ENCODE measurements at regions not wholly inside any gene's neighbourhood (a gene's known extent, or its start where the extent isn't known, plus 50 kb on each side); places are given as distances from the start of the nearest gene placed in this dataset.

DNA sequence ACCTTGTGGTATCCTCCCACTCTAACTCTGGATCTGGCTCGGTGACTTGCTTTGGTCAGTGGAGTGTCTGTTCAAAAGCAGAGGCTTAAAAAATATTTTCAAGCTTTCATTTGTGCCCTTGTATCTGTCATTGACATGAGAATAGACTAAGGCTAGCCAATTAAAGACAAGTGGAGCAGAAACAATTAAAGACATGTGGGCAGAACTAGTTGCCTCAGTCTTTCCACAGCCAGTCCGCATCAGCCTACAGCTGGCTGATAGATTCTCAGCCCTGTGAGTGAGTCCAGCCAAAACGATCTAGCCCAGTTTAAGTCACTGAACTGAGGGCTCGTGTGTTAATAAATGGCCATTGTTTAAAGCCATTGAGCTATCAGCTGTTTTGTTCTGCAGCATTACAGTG, 185.2 kb upstream of the DGKB start:
- TF ChIP-seq, protein P1, sequence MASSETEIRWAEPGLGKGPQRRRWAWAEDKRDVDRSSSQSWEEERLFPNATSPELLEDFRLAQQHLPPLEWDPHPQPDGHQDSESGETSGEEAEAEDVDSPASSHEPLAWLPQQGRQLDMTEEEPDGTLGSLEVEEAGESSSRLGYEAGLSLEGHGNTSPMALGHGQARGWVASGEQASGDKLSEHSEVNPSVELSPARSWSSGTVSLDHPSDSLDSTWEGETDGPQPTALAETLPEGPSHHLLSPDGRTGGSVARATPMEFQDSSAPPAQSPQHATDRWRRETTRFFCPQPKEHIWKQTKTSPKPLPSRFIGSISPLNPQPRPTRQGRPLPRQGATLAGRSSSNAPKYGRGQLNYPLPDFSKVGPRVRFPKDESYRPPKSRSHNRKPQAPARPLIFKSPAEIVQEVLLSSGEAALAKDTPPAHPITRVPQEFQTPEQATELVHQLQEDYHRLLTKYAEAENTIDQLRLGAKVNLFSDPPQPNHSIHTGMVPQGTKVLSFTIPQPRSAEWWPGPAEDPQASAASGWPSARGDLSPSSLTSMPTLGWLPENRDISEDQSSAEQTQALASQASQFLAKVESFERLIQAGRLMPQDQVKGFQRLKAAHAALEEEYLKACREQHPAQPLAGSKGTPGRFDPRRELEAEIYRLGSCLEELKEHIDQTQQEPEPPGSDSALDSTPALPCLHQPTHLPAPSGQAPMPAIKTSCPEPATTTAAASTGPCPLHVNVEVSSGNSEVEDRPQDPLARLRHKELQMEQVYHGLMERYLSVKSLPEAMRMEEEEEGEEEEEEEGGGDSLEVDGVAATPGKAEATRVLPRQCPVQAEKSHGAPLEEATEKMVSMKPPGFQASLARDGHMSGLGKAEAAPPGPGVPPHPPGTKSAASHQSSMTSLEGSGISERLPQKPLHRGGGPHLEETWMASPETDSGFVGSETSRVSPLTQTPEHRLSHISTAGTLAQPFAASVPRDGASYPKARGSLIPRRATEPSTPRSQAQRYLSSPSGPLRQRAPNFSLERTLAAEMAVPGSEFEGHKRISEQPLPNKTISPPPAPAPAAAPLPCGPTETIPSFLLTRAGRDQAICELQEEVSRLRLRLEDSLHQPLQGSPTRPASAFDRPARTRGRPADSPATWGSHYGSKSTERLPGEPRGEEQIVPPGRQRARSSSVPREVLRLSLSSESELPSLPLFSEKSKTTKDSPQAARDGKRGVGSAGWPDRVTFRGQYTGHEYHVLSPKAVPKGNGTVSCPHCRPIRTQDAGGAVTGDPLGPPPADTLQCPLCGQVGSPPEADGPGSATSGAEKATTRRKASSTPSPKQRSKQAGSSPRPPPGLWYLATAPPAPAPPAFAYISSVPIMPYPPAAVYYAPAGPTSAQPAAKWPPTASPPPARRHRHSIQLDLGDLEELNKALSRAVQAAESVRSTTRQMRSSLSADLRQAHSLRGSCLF (CRISPR knock-in tag; IDR thresholded peaks at IDR 0.05; ENCODE audit: borderline replicate concordance): no peak
- TF ChIP-seq, protein P2, sequence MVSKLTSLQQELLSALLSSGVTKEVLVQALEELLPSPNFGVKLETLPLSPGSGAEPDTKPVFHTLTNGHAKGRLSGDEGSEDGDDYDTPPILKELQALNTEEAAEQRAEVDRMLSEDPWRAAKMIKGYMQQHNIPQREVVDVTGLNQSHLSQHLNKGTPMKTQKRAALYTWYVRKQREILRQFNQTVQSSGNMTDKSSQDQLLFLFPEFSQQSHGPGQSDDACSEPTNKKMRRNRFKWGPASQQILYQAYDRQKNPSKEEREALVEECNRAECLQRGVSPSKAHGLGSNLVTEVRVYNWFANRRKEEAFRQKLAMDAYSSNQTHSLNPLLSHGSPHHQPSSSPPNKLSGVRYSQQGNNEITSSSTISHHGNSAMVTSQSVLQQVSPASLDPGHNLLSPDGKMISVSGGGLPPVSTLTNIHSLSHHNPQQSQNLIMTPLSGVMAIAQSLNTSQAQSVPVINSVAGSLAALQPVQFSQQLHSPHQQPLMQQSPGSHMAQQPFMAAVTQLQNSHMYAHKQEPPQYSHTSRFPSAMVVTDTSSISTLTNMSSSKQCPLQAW (CRISPR knock-in tag; IDR thresholded peaks at IDR 0.05): no peak
- TF ChIP-seq, protein P3, sequence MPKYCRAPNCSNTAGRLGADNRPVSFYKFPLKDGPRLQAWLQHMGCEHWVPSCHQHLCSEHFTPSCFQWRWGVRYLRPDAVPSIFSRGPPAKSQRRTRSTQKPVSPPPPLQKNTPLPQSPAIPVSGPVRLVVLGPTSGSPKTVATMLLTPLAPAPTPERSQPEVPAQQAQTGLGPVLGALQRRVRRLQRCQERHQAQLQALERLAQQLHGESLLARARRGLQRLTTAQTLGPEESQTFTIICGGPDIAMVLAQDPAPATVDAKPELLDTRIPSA (CRISPR knock-in tag; IDR thresholded peaks at IDR 0.05; ENCODE audit: borderline replicate concordance): no peak
- TF ChIP-seq, protein P4, sequence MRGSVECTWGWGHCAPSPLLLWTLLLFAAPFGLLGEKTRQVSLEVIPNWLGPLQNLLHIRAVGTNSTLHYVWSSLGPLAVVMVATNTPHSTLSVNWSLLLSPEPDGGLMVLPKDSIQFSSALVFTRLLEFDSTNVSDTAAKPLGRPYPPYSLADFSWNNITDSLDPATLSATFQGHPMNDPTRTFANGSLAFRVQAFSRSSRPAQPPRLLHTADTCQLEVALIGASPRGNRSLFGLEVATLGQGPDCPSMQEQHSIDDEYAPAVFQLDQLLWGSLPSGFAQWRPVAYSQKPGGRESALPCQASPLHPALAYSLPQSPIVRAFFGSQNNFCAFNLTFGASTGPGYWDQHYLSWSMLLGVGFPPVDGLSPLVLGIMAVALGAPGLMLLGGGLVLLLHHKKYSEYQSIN (CRISPR knock-in tag; IDR thresholded peaks at IDR 0.05; ENCODE audit: borderline replicate concordance): no peak
- TF ChIP-seq, protein P5, sequence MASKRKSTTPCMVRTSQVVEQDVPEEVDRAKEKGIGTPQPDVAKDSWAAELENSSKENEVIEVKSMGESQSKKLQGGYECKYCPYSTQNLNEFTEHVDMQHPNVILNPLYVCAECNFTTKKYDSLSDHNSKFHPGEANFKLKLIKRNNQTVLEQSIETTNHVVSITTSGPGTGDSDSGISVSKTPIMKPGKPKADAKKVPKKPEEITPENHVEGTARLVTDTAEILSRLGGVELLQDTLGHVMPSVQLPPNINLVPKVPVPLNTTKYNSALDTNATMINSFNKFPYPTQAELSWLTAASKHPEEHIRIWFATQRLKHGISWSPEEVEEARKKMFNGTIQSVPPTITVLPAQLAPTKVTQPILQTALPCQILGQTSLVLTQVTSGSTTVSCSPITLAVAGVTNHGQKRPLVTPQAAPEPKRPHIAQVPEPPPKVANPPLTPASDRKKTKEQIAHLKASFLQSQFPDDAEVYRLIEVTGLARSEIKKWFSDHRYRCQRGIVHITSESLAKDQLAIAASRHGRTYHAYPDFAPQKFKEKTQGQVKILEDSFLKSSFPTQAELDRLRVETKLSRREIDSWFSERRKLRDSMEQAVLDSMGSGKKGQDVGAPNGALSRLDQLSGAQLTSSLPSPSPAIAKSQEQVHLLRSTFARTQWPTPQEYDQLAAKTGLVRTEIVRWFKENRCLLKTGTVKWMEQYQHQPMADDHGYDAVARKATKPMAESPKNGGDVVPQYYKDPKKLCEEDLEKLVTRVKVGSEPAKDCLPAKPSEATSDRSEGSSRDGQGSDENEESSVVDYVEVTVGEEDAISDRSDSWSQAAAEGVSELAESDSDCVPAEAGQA (IDR thresholded peaks at IDR 0.05; ENCODE audit: low read depth): no peak
- TF ChIP-seq, protein P5 (CRISPR knock-in tag; IDR thresholded peaks at IDR 0.05; ENCODE audit: borderline replicate concordance): no peak
- H3K9me3 ChIP-seq (ENCODE audit: low read length): no peaks in the 10 kb centered on the region; the same call in 1 of the 2 replicates
- in situ Hi-C loops (cut with HindIII; ENCODE audit: extremely low pct_ligation_motif_present, low pct_unique_long_range_greater_than_20kb) (no loop called here), intact Hi-C loops (cut with micrococcal nuclease; ENCODE audit: unreplicated experiment) (no loop called here)
- ChIA-PET CTCF (ENCODE audit: low intra/inter-chr PET ratio, low total read pairs) (no interaction called here), POLR2A (no interaction called here)
- no peak overlapping the region for H3K27ac ChIP-seq (ENCODE audit: extremely low read length, insufficient read depth, low read length)
- BruUV-seq (replicated peaks): no TSS peak
- no peak overlapping the region for H3K4me2 ChIP-seq (ENCODE audit: low read depth, low read length)
- DNase-seq (ENCODE audit: low spot score): no peak
- ATAC-seq: no peak
- no peak for FAIRE-seq
- H3K4me1 ChIP-seq (ENCODE audit: insufficient read depth, low read length): no peaks in the 10 kb centered on the region
- H3K9ac ChIP-seq (ENCODE audit: insufficient read depth, low read depth, low read length): no peak overlapping the region
- WGBS (ENCODE audit: low lambda C conversion rate): 11% methylated on average over 4 of the region's 4 CpGs
- H3K36me3 ChIP-seq (replicated peaks in 1 of 2; ENCODE audit: control insufficient read depth in 1 of 2, insufficient read depth in 2 of 2, low read length in 2 of 2): no peaks in the 10 kb centered on the region
- H3K4me3 ChIP-seq (replicated peaks in 1 of 3; ENCODE audit: insufficient read depth in 1 of 3, low read depth in 2 of 3, low read length in 3 of 3): no peak overlapping the region
- no peaks in the 10 kb centered on the region for H3K27me3 ChIP-seq (ENCODE audit: control insufficient read depth in 1 of 2, insufficient read depth in 2 of 2, low read length in 2 of 2)
- H3K79me2 ChIP-seq (ENCODE audit: insufficient read depth, low read length): no peaks in the 10 kb centered on the region
- H4K20me1 ChIP-seq (ENCODE audit: insufficient read depth, low read length): no peaks in the 10 kb centered on the region
- no peak overlapping the region for H2AFZ ChIP-seq (ENCODE audit: low read length)

All from HepG2 (cell line).